Hippocampal formation (tissue), 2 donors: ENCODE measurements at regions not wholly inside any gene's neighbourhood (a gene's known extent, or its start where the extent isn't known, plus 50 kb on each side); places are given as distances from the start of the nearest gene placed in this dataset.
"Not testable (repeated sequence)": the region's sequence is repeated elsewhere in the genome, so short reads cannot be mapped to it uniquely, and the experiment has no call there.

ENCODE experiments used
- DNase-seq, 2 donors: peaks; one replicate each; lab custom pipeline; 2025; lab: John Stamatoyannopoulos, UW

DNA sequence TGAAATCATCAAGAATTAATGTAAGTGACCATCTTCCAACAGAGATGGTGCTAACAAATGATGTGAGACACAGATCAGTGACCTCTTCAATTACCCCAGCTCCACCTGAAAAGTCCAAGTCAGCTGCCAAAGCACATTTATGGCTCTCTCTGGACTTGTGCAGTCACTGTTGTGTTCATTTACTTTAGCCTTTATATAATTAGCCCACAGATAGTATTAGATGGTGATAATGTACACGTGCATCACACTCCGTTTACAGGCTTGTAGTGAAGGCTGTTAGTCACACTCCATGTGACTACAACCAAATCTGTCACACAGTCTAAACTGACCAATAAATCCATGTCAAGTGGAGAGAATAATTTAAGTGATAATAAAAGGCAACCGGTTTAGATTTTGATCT, 331.5 kb upstream of the IL12A start:
- DNase-seq = no peak

DNA sequence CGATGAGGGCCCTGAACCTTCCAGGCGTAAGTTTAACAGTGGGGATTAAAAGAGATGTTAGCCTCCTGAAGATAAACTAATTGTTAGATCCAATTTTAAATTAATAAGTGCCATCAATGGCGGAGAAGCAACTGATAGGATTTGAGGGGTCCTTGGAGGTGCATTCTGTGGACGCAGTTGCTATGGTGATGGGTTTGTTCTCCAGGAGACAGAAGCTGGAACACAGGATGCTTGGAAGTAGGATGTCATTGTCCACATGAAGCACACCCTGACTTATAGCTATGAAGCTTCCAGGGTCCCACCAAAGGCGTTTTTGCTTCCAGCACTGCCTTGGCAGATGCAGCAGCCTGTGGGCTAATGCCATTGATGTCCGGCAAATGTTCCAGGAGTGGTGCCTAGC, 331.0 kb upstream of the IL12A start:
- DNase-seq = no peak

DNA sequence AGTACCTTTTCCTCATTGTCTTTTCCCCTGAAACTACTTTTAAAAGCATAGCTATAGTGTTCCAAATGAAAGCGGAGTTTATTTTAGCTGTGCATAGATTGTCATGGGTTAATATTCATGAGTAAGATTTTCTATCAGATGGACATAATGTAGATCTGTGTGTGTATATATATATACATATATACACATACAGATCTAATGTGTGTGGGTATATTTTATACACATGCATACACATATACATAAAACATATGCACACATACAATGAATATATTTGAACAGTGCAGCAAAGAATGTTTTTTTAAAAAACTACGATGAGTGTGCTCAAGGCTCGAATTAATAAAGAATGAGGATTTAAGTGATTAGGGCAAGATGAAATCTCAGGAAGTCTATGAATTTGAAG, 328.3 kb upstream of the IL12A start:
- no peak for DNase-seq

DNA sequence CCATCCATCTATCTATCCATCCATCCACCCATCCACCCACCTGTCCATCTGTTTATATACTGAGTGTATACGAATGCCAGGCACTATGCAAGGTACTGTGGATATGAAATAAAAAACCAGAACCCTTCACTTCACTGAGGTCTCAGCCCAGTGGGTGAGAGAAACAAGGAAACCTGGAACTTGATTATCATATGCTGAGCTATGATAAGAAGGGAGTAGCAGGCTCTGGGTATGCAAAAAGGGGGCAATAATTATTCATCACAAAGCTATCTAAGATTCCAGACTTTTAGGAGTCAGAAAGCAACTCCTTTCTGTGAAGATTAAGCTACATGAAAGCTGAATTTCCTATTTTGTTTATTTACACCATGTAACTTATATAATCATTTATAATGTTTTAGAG, 327.7 kb upstream of the IL12A start:
- DNase-seq = no peak

DNA sequence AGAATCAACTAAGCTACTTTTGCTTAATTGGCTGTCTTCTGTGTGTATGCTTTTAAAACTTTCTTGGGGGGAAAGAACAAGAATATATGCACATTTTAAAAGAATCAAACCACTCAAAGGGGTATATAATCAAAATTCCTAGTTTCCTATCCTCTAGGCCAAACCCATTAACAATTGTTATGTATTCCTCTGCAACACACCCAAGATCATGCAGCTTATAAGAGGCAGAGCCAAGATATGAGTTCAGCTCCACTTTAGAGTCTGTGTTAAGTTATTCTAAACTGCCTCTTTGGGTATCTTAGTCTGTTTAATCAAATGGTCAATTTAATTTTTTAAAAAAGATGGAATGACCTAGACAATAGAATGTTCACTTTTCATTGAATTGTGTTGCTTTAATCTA, 326.1 kb upstream of the IL12A start:
- DNase-seq = no peak

DNA sequence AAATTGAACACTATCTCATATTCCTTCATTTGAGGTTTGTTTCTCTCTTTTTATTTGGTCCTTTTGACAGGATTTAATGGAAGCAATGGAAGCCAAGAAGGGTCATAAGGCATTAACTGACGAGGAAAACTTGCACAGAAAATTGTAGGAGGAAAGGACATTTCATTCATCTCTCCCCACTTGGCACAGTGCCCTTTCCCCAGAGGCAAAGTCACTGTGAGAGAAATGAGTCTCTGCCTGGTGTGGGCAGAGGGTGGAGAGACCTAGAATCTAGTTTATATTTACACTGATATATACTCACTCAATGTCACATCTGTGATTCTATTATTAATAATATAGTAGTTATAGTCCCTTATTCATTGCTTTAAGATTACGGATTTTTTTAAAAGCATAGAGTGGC, 324.6 kb upstream of the IL12A start:
- no peak for DNase-seq

DNA sequence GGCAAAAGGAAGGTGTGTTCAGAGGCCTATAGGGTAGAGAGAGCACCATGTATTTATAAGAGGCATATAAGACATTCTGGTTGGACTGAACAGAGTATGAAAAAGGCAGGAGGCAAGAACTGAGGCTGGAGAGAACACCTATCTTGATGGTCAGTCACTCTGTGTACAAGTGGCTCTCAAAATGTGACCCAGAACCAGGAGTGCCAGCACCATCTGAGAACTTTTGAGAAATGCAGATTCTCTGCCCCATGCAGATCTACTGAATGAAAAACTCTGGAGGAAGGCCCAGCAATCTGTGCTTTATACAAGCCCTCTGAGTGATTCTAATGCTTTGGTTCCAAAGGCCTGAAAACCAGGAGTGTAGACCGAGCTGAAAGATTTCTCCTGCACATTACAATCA, 324.0 kb upstream of the IL12A start:
- no peak for DNase-seq

DNA sequence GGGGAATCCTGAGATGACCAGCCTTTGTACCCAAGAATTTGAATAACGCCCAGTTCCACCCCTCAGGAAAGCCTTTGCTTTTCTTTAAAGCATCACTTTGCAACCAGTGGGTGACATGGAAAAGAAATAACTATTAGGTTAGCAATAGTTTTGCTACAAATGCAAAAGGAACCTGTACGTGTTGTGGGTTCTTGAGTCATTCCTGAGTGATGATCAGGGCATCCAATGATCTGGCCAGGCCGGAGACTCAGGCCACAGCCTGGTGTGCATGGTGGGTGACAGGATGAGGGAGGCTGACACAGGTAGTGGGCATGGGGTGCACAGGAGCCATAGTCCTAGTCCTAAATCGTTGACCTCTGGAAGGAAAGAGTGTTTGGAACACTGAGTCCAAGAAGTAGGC, 321.4 kb upstream of the IL12A start:
- no peak for DNase-seq

DNA sequence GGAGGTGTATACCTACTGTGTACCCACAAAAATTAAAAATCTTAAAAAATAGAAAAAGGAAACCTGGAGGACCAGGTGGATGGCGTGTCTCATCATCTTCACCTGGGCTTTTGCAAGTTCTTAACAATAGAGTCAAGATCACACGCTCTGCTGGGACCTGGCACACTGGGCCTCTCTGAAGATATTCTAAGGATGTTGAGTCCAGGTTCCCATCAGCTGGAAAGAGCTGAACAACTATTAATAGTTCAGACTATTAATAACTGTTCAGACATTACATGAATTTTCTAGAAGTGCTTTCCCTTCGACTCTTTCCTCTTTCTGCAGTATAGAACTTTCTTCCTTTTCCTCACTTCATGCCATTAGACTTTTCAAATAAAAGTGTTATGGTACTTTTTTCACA, 320.2 kb upstream of the IL12A start:
- no peak for DNase-seq

DNA sequence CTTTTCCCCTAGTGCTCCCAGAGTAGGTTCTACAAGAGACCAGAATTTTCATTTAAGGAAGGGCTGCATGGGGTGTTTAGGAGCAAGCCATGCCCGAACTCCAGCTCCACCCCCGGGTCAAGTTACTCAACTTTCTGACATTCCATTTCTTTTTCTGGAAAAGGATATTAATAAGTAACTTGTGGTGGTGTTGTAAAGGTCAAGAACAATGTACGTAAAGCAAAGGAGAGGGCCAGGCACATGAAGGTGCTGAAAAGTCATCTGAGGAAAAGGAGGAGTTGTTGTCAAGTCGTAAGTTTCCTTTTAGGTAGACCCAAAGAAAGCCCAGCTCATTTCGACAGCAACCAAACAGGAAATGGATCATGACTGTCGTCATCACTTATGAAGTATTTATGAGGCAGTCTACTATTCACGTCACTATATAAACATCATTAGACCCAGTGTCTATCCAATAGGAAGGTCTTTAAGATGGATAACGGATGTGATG, 319.6 kb upstream of the IL12A start:
- no peak for DNase-seq

DNA sequence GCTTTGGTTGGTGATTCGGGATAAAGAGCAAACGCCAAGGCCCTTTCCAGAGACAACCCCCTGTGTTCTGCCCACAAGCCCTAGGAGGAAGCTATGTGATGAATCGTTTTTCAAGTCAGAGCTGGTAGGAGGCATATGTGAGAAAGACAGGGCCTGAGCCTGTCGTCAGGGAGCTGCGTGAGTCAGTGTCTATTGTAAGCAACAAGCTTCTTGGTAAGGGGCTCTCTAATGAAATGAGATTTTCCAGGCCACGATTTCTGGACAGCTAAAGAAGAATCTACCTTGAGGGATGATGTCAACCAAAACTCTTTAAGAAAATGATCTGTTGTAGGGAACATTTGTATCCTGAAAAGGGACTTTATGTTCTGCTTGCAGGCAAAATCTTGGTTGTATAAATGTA, 318.9 kb upstream of the IL12A start:
- DNase-seq = no peak

DNA sequence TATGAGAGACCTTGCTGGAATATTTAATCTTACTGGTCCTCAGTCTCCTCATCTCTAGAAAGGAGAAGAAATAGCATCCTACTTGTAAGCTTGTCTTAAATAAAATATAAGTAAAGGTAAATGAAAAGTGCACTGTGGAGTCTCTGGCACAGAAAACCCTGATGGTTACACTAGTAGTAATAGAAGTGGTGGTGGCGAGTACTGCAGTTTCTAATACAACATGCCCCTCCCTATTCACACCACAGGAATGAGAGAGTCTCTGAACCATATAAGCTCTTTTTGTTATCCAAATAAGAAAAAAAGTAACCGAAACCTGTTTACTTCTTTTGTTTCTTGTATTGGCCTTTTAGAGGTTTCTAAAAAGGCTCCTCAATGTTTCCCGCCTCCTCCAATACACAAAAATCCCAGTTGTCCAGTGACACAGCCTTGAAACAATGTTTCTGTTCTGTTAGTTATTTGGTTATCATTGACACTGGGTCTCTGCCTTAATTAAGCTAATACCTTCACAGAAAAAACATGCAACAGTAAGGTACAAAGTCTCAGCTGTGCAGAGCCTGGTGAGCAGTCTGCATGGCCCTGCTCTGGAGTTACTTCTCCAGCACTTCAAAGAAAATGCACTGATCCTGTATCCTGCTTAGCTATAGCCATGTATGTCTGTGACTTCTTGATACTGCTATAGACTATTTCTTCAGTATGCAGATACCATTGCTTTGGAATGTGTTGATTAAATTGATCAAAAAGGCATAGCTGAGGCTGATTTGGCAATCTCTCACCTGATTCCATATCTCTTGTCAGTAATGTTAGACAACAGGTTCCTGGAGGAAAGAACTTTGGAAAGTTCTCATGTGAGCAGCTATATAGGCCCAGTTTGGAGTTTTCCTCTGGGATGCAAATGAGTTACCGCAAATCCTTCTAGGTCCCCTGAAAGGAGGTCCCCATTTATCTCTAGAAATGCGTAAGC, 315.6 kb upstream of the IL12A start:
- DNase-seq = no peak

DNA sequence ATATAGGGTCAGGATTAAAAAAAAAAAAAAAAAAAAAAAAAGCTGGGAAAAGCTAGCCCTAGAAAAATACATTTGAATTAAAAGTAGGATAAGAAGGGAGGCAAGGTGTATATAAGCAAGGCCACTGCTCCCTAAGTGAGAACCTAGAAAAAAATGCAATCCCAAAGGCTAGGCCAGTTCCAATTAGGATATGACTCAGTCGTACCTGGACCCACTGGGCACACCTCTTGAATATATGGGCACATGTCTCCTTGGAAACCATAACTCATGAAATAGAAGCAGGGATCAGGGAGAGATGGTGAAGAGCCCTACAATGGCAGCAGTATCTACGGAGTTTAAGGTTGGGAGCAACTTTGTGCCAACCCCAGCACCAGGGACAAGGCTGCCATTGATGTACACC, 314.1 kb upstream of the IL12A start:
- DNase-seq = no peak

DNA sequence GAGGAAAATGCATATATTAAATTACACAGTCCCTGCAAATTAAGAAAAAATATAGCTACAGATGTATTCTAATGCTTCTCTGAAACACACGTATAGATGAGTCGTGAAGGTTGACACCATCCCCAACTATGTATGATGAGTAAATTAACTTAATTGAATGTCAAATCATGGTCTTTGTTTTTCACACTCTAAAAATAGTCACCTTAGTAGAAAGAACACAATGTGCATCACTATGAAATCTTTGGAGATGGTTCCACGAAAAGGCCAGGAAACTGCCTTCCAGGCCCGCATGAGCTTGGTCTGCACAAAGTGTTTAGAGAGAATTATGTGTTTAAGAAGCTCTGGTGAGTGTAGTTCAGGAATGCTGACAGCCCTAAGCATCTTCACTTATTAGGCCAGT, 313.4 kb upstream of the IL12A start:
- no peak for DNase-seq

DNA sequence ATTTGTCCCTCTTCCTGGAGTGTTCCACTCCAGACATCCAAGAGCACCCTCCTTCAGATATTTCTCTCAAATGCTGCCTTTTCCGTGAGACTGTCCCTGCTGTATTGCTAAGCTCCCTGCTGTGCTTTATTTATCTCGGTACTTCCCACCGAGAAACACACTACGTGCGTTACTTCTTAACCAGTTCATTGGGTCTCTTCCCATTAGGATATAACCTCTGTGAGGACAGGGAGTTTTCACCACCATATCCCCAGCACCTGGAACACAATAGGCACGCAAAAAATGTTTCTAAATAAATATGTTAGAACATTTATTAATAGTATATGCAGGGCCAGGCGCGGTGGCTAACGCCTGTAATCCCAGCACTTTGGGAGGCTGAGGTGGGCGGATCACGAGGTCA, 308.7 kb upstream of the IL12A start:
- DNase-seq = no peak

DNA sequence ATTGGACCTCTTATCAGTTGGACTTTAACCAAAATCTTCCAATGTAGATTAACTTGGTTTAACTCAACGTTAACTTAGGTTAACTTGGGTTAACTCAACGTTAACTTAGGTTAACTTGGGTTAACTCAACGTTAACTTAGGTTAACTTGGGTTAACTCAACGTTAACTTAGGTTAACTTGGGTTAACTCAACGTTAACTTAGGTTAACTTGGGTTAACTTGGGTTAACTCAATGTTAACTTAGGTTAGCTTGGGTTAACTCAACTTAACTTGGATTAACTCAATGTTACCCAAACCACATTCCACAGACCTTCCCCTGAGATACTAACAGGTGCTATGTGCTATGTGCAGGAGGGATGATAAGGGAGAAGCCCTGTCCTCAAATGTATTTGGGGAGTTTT, 306.9 kb upstream of the IL12A start:
- not testable (repeated sequence) for DNase-seq

DNA sequence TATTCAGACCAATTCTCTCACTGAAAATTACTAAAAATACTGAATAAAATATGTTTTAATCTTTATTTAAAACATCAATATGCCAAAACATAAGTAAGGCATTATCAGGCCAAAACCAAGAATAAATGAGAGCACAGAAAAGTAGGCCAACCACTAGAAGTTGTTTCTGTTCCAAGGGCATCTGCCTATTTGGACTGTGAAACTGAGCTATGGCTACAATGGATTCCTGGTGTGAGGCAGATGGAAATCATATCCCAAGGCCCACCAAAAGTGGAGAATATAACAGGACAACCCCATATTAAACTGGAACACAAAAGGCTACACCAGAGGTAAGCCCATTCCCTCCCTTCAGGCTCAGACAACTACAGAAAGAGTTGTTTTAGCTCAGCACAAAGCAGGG, 302.8 kb upstream of the IL12A start:
- DNase-seq = no peak

DNA sequence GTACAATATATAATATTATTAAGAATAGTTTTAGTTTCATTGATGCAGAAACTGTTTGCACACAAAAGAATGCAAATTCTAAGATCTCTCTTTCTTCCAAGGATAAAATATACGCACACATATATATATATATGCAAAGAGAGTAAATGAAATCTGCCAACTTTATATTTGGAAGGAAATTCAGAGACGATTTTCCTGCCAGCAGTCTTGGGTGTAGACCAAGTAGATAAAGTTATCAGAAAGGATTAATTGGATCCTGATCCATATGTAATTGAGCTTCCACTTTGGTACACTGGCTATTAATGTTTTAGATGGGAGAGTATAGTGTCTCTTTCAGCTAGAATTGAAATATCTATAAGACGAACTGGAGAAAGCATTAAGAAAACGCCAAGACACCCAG, 295.4 kb upstream of the IL12A start:
- no peak for DNase-seq

DNA sequence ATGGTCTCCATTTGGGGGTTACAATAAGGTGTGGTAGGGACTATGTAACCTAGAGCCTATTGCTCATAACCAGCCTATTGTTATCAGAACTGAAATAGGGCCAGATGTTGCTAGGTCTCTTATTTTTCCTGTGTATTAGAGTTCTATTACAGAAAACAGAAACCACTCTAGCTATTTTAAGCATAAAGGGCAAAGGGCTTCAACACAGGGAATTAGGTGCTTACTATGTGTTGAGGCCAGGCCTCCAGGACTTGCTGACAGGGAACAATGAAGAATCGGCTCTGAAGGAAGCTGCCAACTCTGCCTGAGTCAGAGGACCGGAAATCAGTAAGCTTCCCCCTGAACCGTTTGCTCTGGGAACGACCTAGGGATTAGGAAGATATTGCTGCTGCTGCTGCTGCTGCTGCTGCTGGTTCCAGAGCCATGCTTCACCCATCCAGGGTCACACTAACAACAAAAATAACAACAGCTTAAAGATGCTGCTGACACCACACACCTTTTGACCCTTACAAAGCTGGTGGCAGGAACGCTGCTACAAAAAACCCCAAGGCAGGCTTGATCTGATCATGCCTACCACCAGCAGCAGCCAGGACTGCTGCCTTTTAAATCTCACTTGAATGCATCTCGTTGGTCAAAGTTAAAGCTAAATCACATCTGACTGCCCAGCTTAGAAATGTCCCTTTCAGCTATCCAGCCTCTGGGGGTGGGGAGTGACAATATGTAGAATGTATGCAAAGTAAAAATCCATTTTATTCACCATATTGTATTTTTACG, 276.9 kb upstream of the IL12A start:
- no peak for DNase-seq

DNA sequence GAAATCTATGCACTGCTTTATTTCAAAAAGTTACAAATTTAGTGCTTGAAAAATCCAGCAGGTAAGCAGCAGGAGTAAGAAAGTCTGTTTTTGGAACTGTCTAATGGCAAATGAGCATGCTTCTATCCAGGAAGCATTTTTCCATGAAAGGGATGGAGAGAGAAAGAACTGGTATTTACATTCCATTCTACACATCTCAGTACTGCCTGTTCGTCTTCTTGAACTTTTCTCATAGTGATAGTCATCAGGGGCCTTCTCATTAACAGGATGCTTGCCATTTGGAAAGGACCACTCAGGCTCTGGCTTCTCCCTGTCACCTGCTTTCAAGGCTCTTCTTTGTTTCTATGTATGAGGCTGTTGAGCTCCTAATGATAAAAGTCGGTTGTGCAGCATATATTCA, 267.3 kb upstream of the IL12A start:
- DNase-seq = no peak

DNA sequence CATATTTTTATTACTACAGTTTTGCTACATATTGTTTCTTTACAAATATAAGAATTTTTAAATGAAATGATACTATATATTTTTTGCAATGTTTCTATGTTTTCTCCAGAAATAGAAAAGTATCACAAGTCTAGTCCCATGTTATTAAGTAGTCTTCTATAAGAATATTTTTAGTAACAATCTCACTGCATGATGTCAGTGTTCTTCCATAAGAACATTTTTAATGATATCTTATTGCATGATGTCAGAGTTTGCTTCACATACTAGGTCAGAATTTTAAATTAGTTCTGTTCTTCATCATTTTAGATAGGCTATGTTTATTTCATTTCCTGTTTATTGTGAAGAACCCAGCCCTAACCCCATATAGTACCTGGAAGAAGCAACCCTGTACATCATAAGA, 265.3 kb upstream of the IL12A start:
- no peak for DNase-seq

DNA sequence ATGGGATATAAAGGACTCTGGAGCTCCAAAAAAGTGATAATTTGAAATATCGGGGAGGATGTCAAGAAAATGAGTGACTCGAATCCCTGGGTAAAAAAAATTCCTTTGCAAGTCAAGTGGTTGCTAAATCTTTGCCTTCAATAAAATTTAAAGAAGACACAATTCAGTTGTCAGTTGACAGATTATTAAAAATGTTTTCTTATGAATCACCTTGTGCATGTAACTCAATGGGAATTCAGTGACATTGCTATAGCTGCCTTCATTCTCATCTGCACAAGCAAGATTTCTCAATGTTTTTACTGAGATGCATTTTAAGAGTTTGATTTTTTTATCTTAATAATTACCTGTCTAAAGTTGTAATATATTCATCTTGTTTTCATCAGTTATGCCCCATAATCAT, 264.0 kb upstream of the IL12A start:
- no peak for DNase-seq
